Endothelial cell of umbilical vein (primary cell): ENCODE measurements at regions not wholly inside any gene's neighbourhood (a gene's known extent, or its start where the extent isn't known, plus 50 kb on each side); places are given as distances from the start of the nearest gene placed in this dataset.

Experiments used
- BruUV-seq: library from RNA; stranded (reverse); fragments of 400-500 nt; replicated peaks from 2 replicates; lab custom pipeline; 2021; lab: Mats Ljungman, UMichigan
- CTCF ChIA-PET: fragments of 300-600, 350-600 bp; sonication (Branson Sonifier 250); formaldehyde crosslinking; loops from one replicate; lab custom pipeline; 2021; ENCODE audit warnings: antibody characterized with exemption, inconsistent platforms; lab: Charles Lee
- POLR2A ChIA-PET: fragments of 300-600, 350-600 bp; sonication (Branson Sonifier 250); formaldehyde crosslinking; loops from one replicate; lab custom pipeline; 2021; ENCODE audit warnings: antibody characterized with exemption, inconsistent platforms; lab: Charles Lee
- DNase-seq: peaks from one replicate; pipeline ENCODE4 v3.0.0-alpha.2; 2011; ENCODE audit warnings: low read depth, low spot score
- FAIRE-seq: peaks from 2 replicates; lab custom pipeline; 2011; peaks lifted over from hg19 to GRCh38; lab: Jason Lieb, UNC
- H2AFZ ChIP-seq: 2 replicates; pipeline ENCODE4 v1.6.0; 2012; ENCODE audit warnings: low read depth, low read length, control low read depth, inconsistent platforms
- H3K27ac ChIP-seq: 2 replicates; pipeline ENCODE4 v1.5.1; 2011; ENCODE audit warnings: low read depth, mild to moderate bottlenecking, control low read depth, low read length, moderate library complexity; ENCODE audit not compliant: insufficient read depth
- H3K27me3 ChIP-seq, 2 experiments: 2 replicates each; pipeline versions ENCODE4 v1.6.0 to v1.6.1; 2011; ENCODE audit warnings: low read length in 2 of 2, mixed read lengths in 1 of 2; ENCODE audit not compliant: control insufficient read depth in 2 of 2, insufficient read depth in 2 of 2
- H3K36me3 ChIP-seq, 2 experiments: 2 replicates in 1 of 2; 3 replicates in 1 of 2; pipeline ENCODE4 v1.5.1; 2011; ENCODE audit warnings: low read length in 2 of 2, mild to moderate bottlenecking in 1 of 2, moderate library complexity in 1 of 2; ENCODE audit not compliant: control insufficient read depth in 2 of 2, insufficient read depth in 2 of 2; ENCODE audit errors: extremely low read depth in 1 of 2
- H3K4me1 ChIP-seq: 3 replicates; pipeline ENCODE4 v1.5.1; 2011; ENCODE audit warnings: mild to moderate bottlenecking, low read length; ENCODE audit not compliant: control insufficient read depth, insufficient read depth; ENCODE audit errors: extremely low read depth
- H3K4me2 ChIP-seq: 2 replicates; pipeline ENCODE4 v1.6.1; 2011; ENCODE audit warnings: low read length, control low read depth, mixed read lengths; ENCODE audit not compliant: insufficient read depth
- H3K4me3 ChIP-seq, 3 experiments: fragments of 200-600 bp in 1 of 3; sonication (generic), shearing (Covaris generic) in 1 of 3; replicated peaks in 1 of 3; 2 replicates each; pipeline ENCODE4 v1.5.1; 2011 to 2016; ENCODE audit warnings: control low read depth in 3 of 3, low read length in 3 of 3, mild to moderate bottlenecking in 2 of 3, inconsistent platforms in 1 of 3, low read depth in 1 of 3, moderate library complexity in 1 of 3; ENCODE audit not compliant: insufficient read depth in 1 of 3
- H3K79me2 ChIP-seq: 2 replicates; pipeline ENCODE4 v1.6.0; 2012; ENCODE audit warnings: low read length, inconsistent platforms; ENCODE audit not compliant: control insufficient read depth, insufficient read depth
- H3K9ac ChIP-seq: replicated peaks from 2 replicates; pipeline ENCODE3; 2011; ENCODE audit warnings: low read length, control low read depth; ENCODE audit not compliant: insufficient read depth; ENCODE audit errors: extremely low read depth
- H3K9me1 ChIP-seq: replicated peaks from 3 replicates; pipeline ENCODE4 v1.6.0; 2011; ENCODE audit warnings: mild to moderate bottlenecking, low read length; ENCODE audit not compliant: control insufficient read depth, insufficient read depth; ENCODE audit errors: extremely low read depth
- H3K9me3 ChIP-seq: replicated peaks from 2 replicates; pipeline ENCODE4 v1.5.1; 2012; ENCODE audit warnings: low read length, inconsistent platforms; ENCODE audit not compliant: control insufficient read depth, insufficient read depth
- H4K20me1 ChIP-seq: replicated peaks from 2 replicates; pipeline ENCODE3; 2011; ENCODE audit warnings: mild to moderate bottlenecking, low read length; ENCODE audit not compliant: control insufficient read depth, insufficient read depth; ENCODE audit errors: extremely low read depth
- EZH2 ChIP-seq: IDR thresholded peaks from 2 replicates; pipeline ENCODE4 v1.6.1; 2012; ENCODE audit warnings: borderline replicate concordance, low read depth, mild to moderate bottlenecking, moderate library complexity, low read length, inconsistent platforms; ENCODE audit not compliant: severe bottlenecking
- FOS ChIP-seq: IDR thresholded peaks from 2 replicates; pipeline ENCODE4 v1.6.1; 2011; ENCODE audit warnings: mild to moderate bottlenecking, low read length, moderate library complexity, borderline replicate concordance; ENCODE audit not compliant: insufficient read depth
- GATA2 ChIP-seq: IDR thresholded peaks from 2 replicates; pipeline ENCODE4 v1.7.0; 2011; ENCODE audit warnings: low read depth, mild to moderate bottlenecking, moderate library complexity, mixed read lengths, low read length; ENCODE audit not compliant: insufficient read length, insufficient read depth
- JUN ChIP-seq: IDR thresholded peaks from 2 replicates; pipeline ENCODE4 v1.6.1; 2011; ENCODE audit warnings: borderline replicate concordance, low read depth; ENCODE audit not compliant: insufficient read length, insufficient read depth
- MYC ChIP-seq: IDR thresholded peaks from one replicate; pipeline ENCODE4 v1.6.1; 2011; ENCODE audit warnings: mild to moderate bottlenecking, low read depth, low read length
- POLR2A ChIP-seq: IDR thresholded peaks from 2 replicates; pipeline ENCODE4 v1.6.1; 2012; ENCODE audit warnings: low read depth, mild to moderate bottlenecking, control low read depth, low read length
- POLR2AphosphoS5 ChIP-seq: IDR thresholded peaks from 2 replicates; pipeline ENCODE4 v1.6.1; 2012; ENCODE audit warnings: low read depth, mild to moderate bottlenecking, control low read depth, low read length, moderate library complexity; ENCODE audit not compliant: insufficient read depth
- dilution Hi-C: fragments of 300-500 bp; cut with MboI; formaldehyde crosslinking; loops from one replicate; pipeline ENCODE4 v1.15.0; 2019; ENCODE audit warnings: low sequenced_read_pairs; ENCODE audit not compliant: extremely low pct_ligation_motif_present
- intact Hi-C: fragments of 100-400 bp; cut with micrococcal nuclease; formaldehyde crosslinking; loops from one replicate; pipeline ENCODE4 v1.10.0; 2022
- TF ChIP-seq, protein P1 (sequence below): IDR thresholded peaks from 2 replicates; pipeline ENCODE4 v1.6.1; 2011; ENCODE audit not compliant: insufficient read depth, insufficient read length
- TF ChIP-seq, protein P2 (sequence below), 2 donors: IDR thresholded peaks; 1 replicate in 1 of 2; 2 replicates in 1 of 2; pipeline ENCODE4 v1.5.1; 2011; ENCODE audit warnings: low read length in 2 of 2, mild to moderate bottlenecking in 2 of 2, moderate library complexity in 2 of 2, control low read depth in 1 of 2, inconsistent platforms in 1 of 2, low read depth in 1 of 2; ENCODE audit not compliant: insufficient read depth in 1 of 2; ENCODE audit errors: extremely low read depth in 1 of 2

DNA sequence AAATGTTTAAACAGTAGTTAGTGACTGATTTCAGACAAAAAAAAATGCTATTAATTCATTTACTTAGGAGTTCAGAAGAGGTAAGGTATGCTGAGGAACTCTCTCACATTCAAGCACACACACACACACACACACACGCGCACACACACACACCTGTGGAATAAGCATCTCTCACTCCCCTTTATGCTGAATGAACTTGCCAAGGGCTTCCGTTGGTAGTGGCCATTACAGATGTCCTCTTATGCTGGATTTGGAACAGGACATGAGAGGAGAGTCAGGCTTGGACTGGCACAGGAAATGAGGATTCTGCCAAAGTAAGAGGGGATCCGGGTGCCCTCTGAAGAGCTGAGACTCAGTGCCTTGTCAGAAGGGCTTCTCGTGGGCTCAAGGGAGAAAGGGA is 463.4 kb upstream of the MIR17HG start:
- DNase-seq, result no peak
- Histone ChIP-seq H3K4me1 (no peaks in the 10 kb centered on the region), H3K9me3 (no peaks in the 10 kb centered on the region), H3K9ac (no peak overlapping the region), H4K20me1 (no peaks in the 10 kb centered on the region), H3K9me1 (no peaks in the 10 kb centered on the region), H2AFZ (no peak overlapping the region), H3K4me3 (no peak overlapping the region), H3K79me2 (no peaks in the 10 kb centered on the region), H3K4me2 (no peak overlapping the region), H3K36me3 (no peaks in the 10 kb centered on the region), H3K27me3 (no peaks in the 10 kb centered on the region), H3K27ac (no peak overlapping the region)
- FAIRE-seq, result no peak
- CTCF ChIA-PET, result no interaction called here
- no peak for TF ChIP-seq MYC
- TF ChIP-seq JUN, result no peak
- TF ChIP-seq, protein P1, sequence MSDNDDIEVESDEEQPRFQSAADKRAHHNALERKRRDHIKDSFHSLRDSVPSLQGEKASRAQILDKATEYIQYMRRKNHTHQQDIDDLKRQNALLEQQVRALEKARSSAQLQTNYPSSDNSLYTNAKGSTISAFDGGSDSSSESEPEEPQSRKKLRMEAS, result no peak
- TF ChIP-seq GATA2, result no peak
- no peak for TF ChIP-seq EZH2
- no peak for TF ChIP-seq FOS
- TF ChIP-seq, protein P2, sequence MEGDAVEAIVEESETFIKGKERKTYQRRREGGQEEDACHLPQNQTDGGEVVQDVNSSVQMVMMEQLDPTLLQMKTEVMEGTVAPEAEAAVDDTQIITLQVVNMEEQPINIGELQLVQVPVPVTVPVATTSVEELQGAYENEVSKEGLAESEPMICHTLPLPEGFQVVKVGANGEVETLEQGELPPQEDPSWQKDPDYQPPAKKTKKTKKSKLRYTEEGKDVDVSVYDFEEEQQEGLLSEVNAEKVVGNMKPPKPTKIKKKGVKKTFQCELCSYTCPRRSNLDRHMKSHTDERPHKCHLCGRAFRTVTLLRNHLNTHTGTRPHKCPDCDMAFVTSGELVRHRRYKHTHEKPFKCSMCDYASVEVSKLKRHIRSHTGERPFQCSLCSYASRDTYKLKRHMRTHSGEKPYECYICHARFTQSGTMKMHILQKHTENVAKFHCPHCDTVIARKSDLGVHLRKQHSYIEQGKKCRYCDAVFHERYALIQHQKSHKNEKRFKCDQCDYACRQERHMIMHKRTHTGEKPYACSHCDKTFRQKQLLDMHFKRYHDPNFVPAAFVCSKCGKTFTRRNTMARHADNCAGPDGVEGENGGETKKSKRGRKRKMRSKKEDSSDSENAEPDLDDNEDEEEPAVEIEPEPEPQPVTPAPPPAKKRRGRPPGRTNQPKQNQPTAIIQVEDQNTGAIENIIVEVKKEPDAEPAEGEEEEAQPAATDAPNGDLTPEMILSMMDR (IDR thresholded peaks at IDR 0.05; ENCODE audit: extremely low read depth in 1 of 2, insufficient read depth in 1 of 2, low read depth in 1 of 2, low read length in 2 of 2), result no peak
- TF ChIP-seq POLR2A, result no peak
- no peak for TF ChIP-seq POLR2AphosphoS5
- POLR2A ChIA-PET, result no interaction called here
- dilution Hi-C loops, result no loop called here
- intact Hi-C loops, result no loop called here
- BruUV-seq, result no TSS peak
